Right ventricle myocardium superior (tissue), 1 donor: ENCODE measurements at regions not wholly inside any gene's neighbourhood (a gene's known extent, or its start where the extent isn't known, plus 50 kb on each side); places are given as distances from the start of the nearest gene placed in this dataset.
"Not testable (repeated sequence)": the region's sequence is repeated elsewhere in the genome, so short reads cannot be mapped to it uniquely, and the experiment has no call there.

Source experiments
- ATAC-seq: fragments of 200-7000 bp; cut with Tn5 transposase; one replicate; pipeline ENCODE4 v1.9.1; 2020; ENCODE audit warnings: mild to moderate bottlenecking; ENCODE audit not compliant: poor library complexity
- DNase-seq: peaks from one replicate; pipeline ENCODE4 v3.0.0-alpha.2; 2020
- intact Hi-C: fragments of 100-400 bp; cut with DNase I; formaldehyde crosslinking; loops from one replicate; pipeline ENCODE4 v1.11.2; 2022
- donor health status: DM: no; HTN: yes; CAD: no; lungs with severe emphysema.

GRCh38 chr5:12111261-12111660 lies 207.0 kb upstream of the CTNND2 start:
- DNase-seq (no peak), ATAC-seq (no peak)
- intact Hi-C loops: no loop called here

GRCh38 chr5:12110629-12111028 lies 206.4 kb upstream of the CTNND2 start:
- intact Hi-C loops: no loop called here
- ATAC-seq (no peak), DNase-seq (no peak)

GRCh38 chr5:12109075-12109688 lies 204.9 kb upstream of the CTNND2 start:
- no peak for DNase-seq
- intact Hi-C loops: no loop called here
- no peak for ATAC-seq

GRCh38 chr5:12102151-12102550 lies 197.9 kb upstream of the CTNND2 start:
- intact Hi-C loops: no loop called here
- no peak for DNase-seq
- no peak for ATAC-seq

GRCh38 chr5:12100542-12100941 lies 196.3 kb upstream of the CTNND2 start:
- DNase-seq: no peak
- no peak for ATAC-seq
- intact Hi-C loops: no loop called here

- ATAC-seq (no peak), DNase-seq (no peak)
- intact Hi-C loops: no loop called here
Observed at GRCh38 chr5:12099296-12099695, 195.1 kb upstream of the CTNND2 start.

GRCh38 chr5:12095808-12096281 lies 191.6 kb upstream of the CTNND2 start:
- ATAC-seq (no peak), DNase-seq (no peak)
- intact Hi-C loops: no loop called here

GRCh38 chr5:12093586-12093985 lies 189.3 kb upstream of the CTNND2 start:
- DNase-seq: no peak
- intact Hi-C loops: no loop called here
- ATAC-seq: no peak

GRCh38 chr5:12080761-12081160 lies 176.5 kb upstream of the CTNND2 start:
- ATAC-seq: no peak
- no peak for DNase-seq
- intact Hi-C loops: no loop called here

- DNase-seq, ATAC-seq, intact Hi-C loops: not testable (repeated sequence)
Observed at GRCh38 chr5:12078286-12078685, 174.0 kb upstream of the CTNND2 start.

- no peak for DNase-seq
Observed at GRCh38 chr5:12073426-12073825, 169.2 kb upstream of the CTNND2 start.

GRCh38 chr5:12072441-12072840 lies 168.2 kb upstream of the CTNND2 start:
- intact Hi-C loops: no loop called here
- no peak for ATAC-seq
- no peak for DNase-seq

More at GRCh38 chr5:12073426-12073825, 169.2 kb upstream of the CTNND2 start:
- ATAC-seq: no peak
- intact Hi-C loops: no loop called here

- ATAC-seq: no peak
Observed at GRCh38 chr5:12071455-12071854, 167.2 kb upstream of the CTNND2 start.

GRCh38 chr5:12023614-12024241 lies 119.5 kb upstream of the CTNND2 start:
- DNase-seq (no peak), ATAC-seq (no peak)
- intact Hi-C loops: loop anchor here (10.0 kb wide), 1 partner anchor 759 kb away; no protein-coding TSS in a partner anchor

More at GRCh38 chr5:12071455-12071854, 167.2 kb upstream of the CTNND2 start:
- intact Hi-C loops: no loop called here
- no peak for DNase-seq

GRCh38 chr5:12022444-12022843 lies 118.2 kb upstream of the CTNND2 start:
- DNase-seq (no peak), ATAC-seq (no peak)
- intact Hi-C loops: loop anchor here (10.0 kb wide), 1 partner anchor 758 kb away; no protein-coding TSS in a partner anchor

GRCh38 chr5:12019306-12019705 lies 115.1 kb upstream of the CTNND2 start:
- ATAC-seq: no peak
- no peak for DNase-seq
- intact Hi-C loops: no loop called here

- DNase-seq: no peak
Observed at GRCh38 chr5:12017007-12017406, 112.8 kb upstream of the CTNND2 start.

GRCh38 chr5:12016159-12016746 lies 112.0 kb upstream of the CTNND2 start:
- intact Hi-C loops: no loop called here
- ATAC-seq (no peak), DNase-seq (no peak)

More at GRCh38 chr5:12017007-12017406, 112.8 kb upstream of the CTNND2 start:
- intact Hi-C loops: no loop called here
- no peak for ATAC-seq

GRCh38 chr5:12013351-12013750 lies 109.1 kb upstream of the CTNND2 start:
- intact Hi-C loops: no loop called here
- DNase-seq (no peak), ATAC-seq (no peak)

GRCh38 chr5:12003680-12004079 lies 99.4 kb upstream of the CTNND2 start:
- DNase-seq (no peak), ATAC-seq (no peak)
- intact Hi-C loops: no loop called here
